ENCODE measurements at regions not wholly inside any gene's neighbourhood (a gene's known extent, or its start where the extent isn't known, plus 50 kb on each side); places are given as distances from the start of the nearest gene placed in this dataset.

DNA sequence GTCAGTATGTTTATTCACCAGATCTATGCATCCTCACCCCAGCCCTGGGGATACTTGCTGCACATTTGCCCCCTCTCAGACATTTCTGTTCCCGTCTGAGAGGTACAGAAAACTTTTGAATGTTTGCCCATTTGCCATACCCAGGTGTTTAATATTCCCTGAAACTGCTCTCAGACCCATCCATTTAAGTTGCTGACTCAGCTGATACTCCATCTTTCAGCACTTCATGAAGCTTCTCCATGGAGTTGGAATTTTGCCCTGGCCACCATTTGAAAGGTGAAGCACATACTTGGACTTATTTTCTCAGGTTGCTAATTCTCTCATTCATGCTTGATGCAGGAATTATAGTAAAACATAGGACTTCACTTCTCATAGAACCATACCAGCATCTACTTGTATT is 203.9 kb upstream of the OR13F1 start:
- TF ChIP-seq EZH2 (IDR thresholded peaks at IDR 0.05; ENCODE audit: low read length, unreplicated experiment) (no peak), CTCF (conservative IDR thresholded peaks at IDR 0.05; ENCODE audit: low read depth, low read length) (no peak), EZH2phosphoT487 (IDR thresholded peaks at IDR 0.05; ENCODE audit: borderline replicate concordance, low read length) (no peak)

Measured in PC-3 (cell line).